ENCODE measurements at regions not wholly inside any gene's neighbourhood (a gene's known extent, or its start where the extent isn't known, plus 50 kb on each side); places are given as distances from the start of the nearest gene placed in this dataset.

DNA sequence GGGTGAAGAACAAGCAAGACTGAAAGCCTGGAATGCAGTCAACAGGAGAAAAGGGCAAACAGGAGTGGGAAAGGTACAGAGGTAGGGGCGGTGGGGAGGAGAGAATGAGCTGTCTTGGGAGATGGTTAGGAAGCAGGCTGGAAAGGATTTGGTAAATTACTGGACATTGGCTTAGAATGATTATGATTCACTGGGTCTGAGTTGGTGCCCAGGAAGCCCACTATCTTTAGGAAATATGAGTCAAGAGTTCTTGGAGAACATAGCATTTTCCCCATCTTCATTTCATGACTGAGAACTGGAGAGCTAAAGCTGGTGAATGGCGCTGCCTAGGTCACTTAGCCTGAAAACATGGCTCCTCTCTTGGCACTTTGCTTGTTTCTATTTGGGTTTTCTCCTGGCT lies 74.7 kb upstream of the C3orf80 start:
- TF ChIP-seq, protein P1, sequence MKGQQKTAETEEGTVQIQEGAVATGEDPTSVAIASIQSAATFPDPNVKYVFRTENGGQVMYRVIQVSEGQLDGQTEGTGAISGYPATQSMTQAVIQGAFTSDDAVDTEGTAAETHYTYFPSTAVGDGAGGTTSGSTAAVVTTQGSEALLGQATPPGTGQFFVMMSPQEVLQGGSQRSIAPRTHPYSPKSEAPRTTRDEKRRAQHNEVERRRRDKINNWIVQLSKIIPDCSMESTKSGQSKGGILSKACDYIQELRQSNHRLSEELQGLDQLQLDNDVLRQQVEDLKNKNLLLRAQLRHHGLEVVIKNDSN (IDR thresholded peaks at IDR 0.05; ENCODE audit: borderline replicate concordance, low read depth), result no peak
- TF ChIP-seq, protein P2, sequence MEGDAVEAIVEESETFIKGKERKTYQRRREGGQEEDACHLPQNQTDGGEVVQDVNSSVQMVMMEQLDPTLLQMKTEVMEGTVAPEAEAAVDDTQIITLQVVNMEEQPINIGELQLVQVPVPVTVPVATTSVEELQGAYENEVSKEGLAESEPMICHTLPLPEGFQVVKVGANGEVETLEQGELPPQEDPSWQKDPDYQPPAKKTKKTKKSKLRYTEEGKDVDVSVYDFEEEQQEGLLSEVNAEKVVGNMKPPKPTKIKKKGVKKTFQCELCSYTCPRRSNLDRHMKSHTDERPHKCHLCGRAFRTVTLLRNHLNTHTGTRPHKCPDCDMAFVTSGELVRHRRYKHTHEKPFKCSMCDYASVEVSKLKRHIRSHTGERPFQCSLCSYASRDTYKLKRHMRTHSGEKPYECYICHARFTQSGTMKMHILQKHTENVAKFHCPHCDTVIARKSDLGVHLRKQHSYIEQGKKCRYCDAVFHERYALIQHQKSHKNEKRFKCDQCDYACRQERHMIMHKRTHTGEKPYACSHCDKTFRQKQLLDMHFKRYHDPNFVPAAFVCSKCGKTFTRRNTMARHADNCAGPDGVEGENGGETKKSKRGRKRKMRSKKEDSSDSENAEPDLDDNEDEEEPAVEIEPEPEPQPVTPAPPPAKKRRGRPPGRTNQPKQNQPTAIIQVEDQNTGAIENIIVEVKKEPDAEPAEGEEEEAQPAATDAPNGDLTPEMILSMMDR (IDR thresholded peaks at IDR 0.05), result no peak
- TF ChIP-seq, protein P3, sequence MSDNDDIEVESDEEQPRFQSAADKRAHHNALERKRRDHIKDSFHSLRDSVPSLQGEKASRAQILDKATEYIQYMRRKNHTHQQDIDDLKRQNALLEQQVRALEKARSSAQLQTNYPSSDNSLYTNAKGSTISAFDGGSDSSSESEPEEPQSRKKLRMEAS (IDR thresholded peaks at IDR 0.05; ENCODE audit: low read depth), result no peak
- TF ChIP-seq POLR2AphosphoS5 (IDR thresholded peaks at IDR 0.05; ENCODE audit: low read depth, low read length) (no peak), SMC3 (IDR thresholded peaks at IDR 0.05; ENCODE audit: low read depth, low read length) (no peak)

Measured in SK-N-SH (cell line).